ENCODE measurements at regions not wholly inside any gene's neighbourhood (a gene's known extent, or its start where the extent isn't known, plus 50 kb on each side); places are given as distances from the start of the nearest gene placed in this dataset.

- Mint-ChIP-seq H3K4me3 (no peak overlapping the region), H3K27ac (no peak overlapping the region), H3K36me3 (no peaks in the 10 kb centered on the region), H3K4me1 (peaks cover 11% of the 10 kb centered on the region), H3K9me3 (no peaks in the 10 kb centered on the region), H3K27me3 (ENCODE audit: insufficient read depth, low read depth) (no peaks in the 10 kb centered on the region)
- Histone ChIP-seq H3F3A (ENCODE audit: low read depth) (no peaks in the 10 kb centered on the region), H3K79me2 (ENCODE audit: low read depth) (no peaks in the 10 kb centered on the region), H3K4me1 (peaks cover 8% of the 10 kb centered on the region), H3K4me2 (no peak overlapping the region), H4K20me1 (ENCODE audit: low read depth) (no peaks in the 10 kb centered on the region), H3K36me3 (no peaks in the 10 kb centered on the region), H3K27me3 (no peaks in the 10 kb centered on the region), H2AFZ (replicated peaks) (no peak overlapping the region), H3K9me3 (ENCODE audit: low read depth) (no peaks in the 10 kb centered on the region), H3K4me3 (no peak overlapping the region), H3K27ac (no peak overlapping the region), H3K9ac (no peak overlapping the region)
- peak; percentile 40 for DNase-seq (ENCODE audit: low spot score)
- TF ChIP-seq CTCF (IDR thresholded peaks at IDR 0.05): no peak
- no peak for TF ChIP-seq EZH2phosphoT487 (IDR thresholded peaks at IDR 0.05)
- no peak for TF ChIP-seq EZH2 (IDR thresholded peaks at IDR 0.05)
These were observed 142.3 kb upstream of the TENT5A start for GRCh38 chr6:81894788-81895271.

GRCh38 chr6:81894306-81894705 lies 141.8 kb upstream of the TENT5A start:
- TF ChIP-seq CTCF (IDR thresholded peaks at IDR 0.05): no peak
- TF ChIP-seq EZH2 (IDR thresholded peaks at IDR 0.05): no peak
- no peak for TF ChIP-seq EZH2phosphoT487 (IDR thresholded peaks at IDR 0.05)
- H3K36me3 ChIP-seq: no peaks in the 10 kb centered on the region
- H2AFZ ChIP-seq (replicated peaks): no peak overlapping the region
- no peaks in the 10 kb centered on the region for H3F3A ChIP-seq (ENCODE audit: low read depth)
- no peak overlapping the region for H3K4me3 ChIP-seq
- Mint-ChIP-seq H3K4me3 (no peak overlapping the region), H3K4me1 (peaks cover 11% of the 10 kb centered on the region), H3K36me3 (no peaks in the 10 kb centered on the region), H3K27me3 (ENCODE audit: insufficient read depth, low read depth) (no peaks in the 10 kb centered on the region), H3K9me3 (no peaks in the 10 kb centered on the region), H3K27ac (no peak overlapping the region)
- H3K27me3 ChIP-seq: no peaks in the 10 kb centered on the region
- no peak overlapping the region for H3K9ac ChIP-seq
- H4K20me1 ChIP-seq (ENCODE audit: low read depth): no peaks in the 10 kb centered on the region
- H3K4me1 ChIP-seq: peaks cover 8% of the 10 kb centered on the region
- H3K79me2 ChIP-seq (ENCODE audit: low read depth): no peaks in the 10 kb centered on the region
- H3K27ac ChIP-seq: no peak overlapping the region
- H3K4me2 ChIP-seq: no peak overlapping the region
- DNase-seq (ENCODE audit: low spot score): no peak
- no peaks in the 10 kb centered on the region for H3K9me3 ChIP-seq (ENCODE audit: low read depth)

GRCh38 chr6:81892891-81893290 lies 140.4 kb upstream of the TENT5A start:
- Histone ChIP-seq H3K79me2 (ENCODE audit: low read depth) (no peaks in the 10 kb centered on the region), H3K9me3 (ENCODE audit: low read depth) (no peaks in the 10 kb centered on the region), H3K36me3 (no peaks in the 10 kb centered on the region), H3K4me2 (no peak overlapping the region), H2AFZ (replicated peaks) (no peak overlapping the region), H3K4me1 (peaks cover 8% of the 10 kb centered on the region), H3K9ac (no peak overlapping the region), H3K27me3 (no peaks in the 10 kb centered on the region), H3K27ac (no peak overlapping the region), H3K4me3 (no peak overlapping the region), H4K20me1 (ENCODE audit: low read depth) (no peaks in the 10 kb centered on the region), H3F3A (ENCODE audit: low read depth) (no peaks in the 10 kb centered on the region)
- Mint-ChIP-seq H3K9me3 (no peaks in the 10 kb centered on the region), H3K27me3 (ENCODE audit: insufficient read depth, low read depth) (no peaks in the 10 kb centered on the region), H3K27ac (no peak overlapping the region), H3K4me3 (no peak overlapping the region), H3K36me3 (no peaks in the 10 kb centered on the region), H3K4me1 (peaks cover 11% of the 10 kb centered on the region)
- no peak for TF ChIP-seq EZH2phosphoT487 (IDR thresholded peaks at IDR 0.05)
- no peak for TF ChIP-seq EZH2 (IDR thresholded peaks at IDR 0.05)
- TF ChIP-seq CTCF (IDR thresholded peaks at IDR 0.05): no peak
- DNase-seq (ENCODE audit: low spot score): no peak

Data from neural progenitor cell (in vitro differentiated cells).